GM12878 (cell line): ENCODE measurements at regions not wholly inside any gene's neighbourhood (a gene's known extent, or its start where the extent isn't known, plus 50 kb on each side); places are given as distances from the start of the nearest gene placed in this dataset.

Experiments used
- ATAC-seq: fragments of 200-7000 bp; cut with Tn5 transposase; 3 replicates; pipeline ENCODE4 v1.9.1; 2020; ENCODE audit warnings: mild to moderate bottlenecking, moderate library complexity
- BruUV-seq: library from RNA; stranded (reverse); fragments of 400-500 nt; replicated peaks from 2 replicates; lab custom pipeline; 2021; lab: Mats Ljungman, UMichigan
- CTCF ChIA-PET: fragments of 300-600 bp; sonication (Branson Sonifier 250); formaldehyde crosslinking; extraction: SDS; loops from one replicate; lab custom pipeline; 2021; ENCODE audit warnings: inconsistent platforms; lab: Yijun Ruan, JAX
- POLR2A ChIA-PET: fragments of 350-600 bp; formaldehyde crosslinking; extraction: SDS; loops from one replicate; lab custom pipeline; 2021; ENCODE audit warnings: inconsistent platforms; lab: Charles Lee
- RAD21 ChIA-PET: fragments of 300-600 bp; sonication (Branson Sonifier 250); formaldehyde crosslinking; loops from one replicate; lab custom pipeline; 2023; ENCODE audit warnings: antibody characterized with exemption; ENCODE audit not compliant: unreplicated experiment; lab: Charles Lee
- SMC1A ChIA-PET: fragments of 300-600 bp; sonication (Branson Sonifier 250); formaldehyde crosslinking; loops from one replicate; lab custom pipeline; 2023; ENCODE audit not compliant: unreplicated experiment, uncharacterized antibody; lab: Charles Lee
- DNase-seq: peaks from one replicate; pipeline ENCODE4 v3.0.0-alpha.2; 2011; ENCODE audit warnings: low read depth, low spot score
- FAIRE-seq: peaks from 3 replicates; lab custom pipeline; 2011; peaks lifted over from hg19 to GRCh38; lab: Jason Lieb, UNC
- H2AFZ ChIP-seq: 2 replicates; pipeline ENCODE4 v1.6.0; 2011; ENCODE audit warnings: low read depth, low read length, control low read depth; ENCODE audit not compliant: control insufficient read depth
- H3K27ac ChIP-seq: 2 replicates; pipeline ENCODE4 v1.5.1; 2011; ENCODE audit warnings: control low read depth; ENCODE audit not compliant: control insufficient read depth, insufficient read depth
- H3K27me3 ChIP-seq, 2 experiments: replicated peaks in 1 of 2; 2 replicates each; pipeline versions ENCODE4 v1.6.0 to v1.6.1; 2011; ENCODE audit warnings: low read length in 1 of 2; ENCODE audit not compliant: control insufficient read depth in 2 of 2, insufficient read depth in 2 of 2
- H3K36me3 ChIP-seq, 2 experiments: 2 replicates each; pipeline ENCODE4 v1.5.1; 2011; ENCODE audit warnings: low read length in 1 of 2; ENCODE audit not compliant: control insufficient read depth in 2 of 2, insufficient read depth in 2 of 2
- H3K4me1 ChIP-seq: 2 replicates; pipeline ENCODE4 v1.6.1; 2011; ENCODE audit warnings: mild to moderate bottlenecking, low read length, moderate library complexity, mixed read lengths; ENCODE audit not compliant: control insufficient read depth, insufficient read depth
- H3K4me2 ChIP-seq: 2 replicates; pipeline ENCODE4 v1.6.0; 2011; ENCODE audit warnings: control low read depth; ENCODE audit not compliant: control insufficient read depth, insufficient read depth
- H3K4me3 ChIP-seq: fragments of 200-600 bp; sonication (generic); 2 replicates; pipeline ENCODE4 v1.5.1; 2016
- H3K79me2 ChIP-seq: 2 replicates; pipeline ENCODE4 v1.6.0; 2011; ENCODE audit warnings: low read length; ENCODE audit not compliant: control insufficient read depth, insufficient read depth
- H3K9ac ChIP-seq: 2 replicates; pipeline ENCODE4 v1.8.0; 2011; ENCODE audit warnings: low read length, control low read depth, mixed read lengths; ENCODE audit not compliant: control insufficient read depth, insufficient read depth
- H3K9me3 ChIP-seq: replicated peaks from 3 replicates; pipeline ENCODE4 v1.5.1; 2011; ENCODE audit warnings: mild to moderate bottlenecking, low read length; ENCODE audit not compliant: control insufficient read depth, insufficient read depth
- H4K20me1 ChIP-seq: 2 replicates; pipeline ENCODE4 v1.6.0; 2011; ENCODE audit not compliant: control insufficient read depth, insufficient read depth
- BRCA1 ChIP-seq: IDR thresholded peaks from 2 replicates; pipeline ENCODE4 v1.6.1; 2011; ENCODE audit warnings: low read depth, low read length, improper control_type of control experiment
- CEBPB ChIP-seq, 2 experiments: fragments of 150-350 bp in 1 of 2; IDR thresholded peaks; 2 replicates each; pipeline ENCODE4 v1.6.1; 2012 to 2014; ENCODE audit warnings: low read depth in 2 of 2, low read length in 2 of 2, borderline replicate concordance in 1 of 2, inconsistent platforms in 1 of 2
- CHD1 ChIP-seq: IDR thresholded peaks from 2 replicates; pipeline ENCODE4 v1.6.1; 2012; ENCODE audit warnings: low read depth, low read length, improper control_type of control experiment
- CREM ChIP-seq: IDR thresholded peaks from 2 replicates; pipeline ENCODE4 v1.6.1; 2014; ENCODE audit warnings: antibody characterized with exemption, low read depth
- JUNB ChIP-seq: IDR thresholded peaks from 2 replicates; pipeline ENCODE4 v1.6.1; 2016; ENCODE audit warnings: antibody characterized with exemption, mild to moderate bottlenecking
- MEF2A ChIP-seq: IDR thresholded peaks from 2 replicates; pipeline ENCODE4 v1.6.1; 2011; ENCODE audit warnings: low read depth, mild to moderate bottlenecking, low read length, moderate library complexity; ENCODE audit not compliant: insufficient read depth
- TCF7 ChIP-seq: IDR thresholded peaks from 2 replicates; pipeline ENCODE4 v1.6.1; 2014; ENCODE audit warnings: antibody characterized with exemption, borderline replicate concordance
- WGBS: methylation state at CpG from one replicate; pipeline ENCODE4 v1.1.6; 2016; ENCODE audit warnings: low lambda C conversion rate; ENCODE audit not compliant: insufficient replicate concordance, insufficient coverage; ENCODE audit errors: missing lambda C conversion rate; 5-methylcytosine and 5-hydroxymethylcytosine counted together
- in situ Hi-C: fragments of 300-500 bp; cut with MboI; formaldehyde crosslinking; loops from 9 replicates; pipeline ENCODE4 v1.14.3; 2018; ENCODE audit warnings: mixed read lengths
- intact Hi-C: fragments of 100-400 bp; cut with micrococcal nuclease; formaldehyde crosslinking; loops from one replicate; pipeline ENCODE4 v1.14.2; 2022; ENCODE audit not compliant: unreplicated experiment
- TF ChIP-seq, protein P1 (sequence below): IDR thresholded peaks from 2 replicates; pipeline ENCODE4 v1.6.1; 2011; ENCODE audit warnings: mild to moderate bottlenecking, low read depth, low read length, moderate library complexity; ENCODE audit not compliant: insufficient replicate concordance
- TF ChIP-seq, protein P2 (sequence below): fragments of 450-650 bp; conservative IDR thresholded peaks from 2 replicates; pipeline ENCODE4 v1.6.1; 2017; ENCODE audit warnings: mild to moderate bottlenecking, moderate library complexity
- TF ChIP-seq, protein P3 (sequence below): fragments of 450-650 bp; IDR thresholded peaks from 2 replicates; pipeline ENCODE4 v1.6.1; 2017; ENCODE audit warnings: mild to moderate bottlenecking, moderate library complexity

DNA sequence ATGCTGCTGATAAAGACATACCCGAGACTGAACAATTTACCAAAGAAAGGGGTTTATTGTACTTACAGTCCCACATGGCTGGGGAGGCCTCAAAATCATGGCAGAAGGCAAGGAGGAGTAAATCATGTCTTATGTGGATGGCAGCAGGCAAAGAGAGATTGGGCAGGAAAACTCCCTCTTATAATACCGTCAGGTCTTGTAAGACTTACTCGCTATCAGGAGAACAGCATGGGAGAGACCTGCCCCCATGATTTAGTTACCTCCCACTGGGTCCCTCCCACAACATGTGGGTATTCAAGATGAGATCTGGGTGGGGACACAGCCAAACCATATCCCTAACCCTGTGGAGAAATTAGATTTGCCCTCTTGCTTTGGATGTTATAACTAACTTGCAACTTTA, 1068.0 kb upstream of the ZEB2 start:
- RAD21 ChIA-PET = no interaction called here
- BruUV-seq = no TSS peak
- SMC1A ChIA-PET = no interaction called here

More for the DNA sequence above, 1068.0 kb upstream of the ZEB2 start:
- no peak overlapping the region for H3K27ac ChIP-seq
- intact Hi-C loops = no loop called here
- FAIRE-seq = no peak
- ChIA-PET CTCF (no interaction called here), POLR2A (no interaction called here)
- H3K4me1 ChIP-seq = peaks cover 5% of the 10 kb centered on the region; the same call in 1 of the 2 replicates
- no peak overlapping the region for H3K4me2 ChIP-seq
- DNase-seq = no peak
- no peaks in the 10 kb centered on the region for H4K20me1 ChIP-seq
- H3K79me2 ChIP-seq = no peaks in the 10 kb centered on the region
- H3K27me3 ChIP-seq = no peaks in the 10 kb centered on the region
- WGBS = 86% methylated on average over 3 of the region's 3 CpGs
- TF ChIP-seq CEBPB (IDR thresholded peaks at IDR 0.05; ENCODE audit: borderline replicate concordance in 1 of 2, low read depth in 2 of 2, low read length in 2 of 2) (no peak), TCF7 (no peak), CHD1 (no peak), JUNB (no peak), BRCA1 (no peak), MEF2A (no peak), CREM (no peak)
- TF ChIP-seq, protein P1, sequence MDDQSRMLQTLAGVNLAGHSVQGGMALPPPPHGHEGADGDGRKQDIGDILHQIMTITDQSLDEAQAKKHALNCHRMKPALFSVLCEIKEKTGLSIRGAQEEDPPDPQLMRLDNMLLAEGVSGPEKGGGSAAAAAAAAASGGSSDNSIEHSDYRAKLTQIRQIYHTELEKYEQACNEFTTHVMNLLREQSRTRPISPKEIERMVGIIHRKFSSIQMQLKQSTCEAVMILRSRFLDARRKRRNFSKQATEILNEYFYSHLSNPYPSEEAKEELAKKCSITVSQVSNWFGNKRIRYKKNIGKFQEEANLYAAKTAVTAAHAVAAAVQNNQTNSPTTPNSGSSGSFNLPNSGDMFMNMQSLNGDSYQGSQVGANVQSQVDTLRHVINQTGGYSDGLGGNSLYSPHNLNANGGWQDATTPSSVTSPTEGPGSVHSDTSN = no peak
- TF ChIP-seq, protein P2, sequence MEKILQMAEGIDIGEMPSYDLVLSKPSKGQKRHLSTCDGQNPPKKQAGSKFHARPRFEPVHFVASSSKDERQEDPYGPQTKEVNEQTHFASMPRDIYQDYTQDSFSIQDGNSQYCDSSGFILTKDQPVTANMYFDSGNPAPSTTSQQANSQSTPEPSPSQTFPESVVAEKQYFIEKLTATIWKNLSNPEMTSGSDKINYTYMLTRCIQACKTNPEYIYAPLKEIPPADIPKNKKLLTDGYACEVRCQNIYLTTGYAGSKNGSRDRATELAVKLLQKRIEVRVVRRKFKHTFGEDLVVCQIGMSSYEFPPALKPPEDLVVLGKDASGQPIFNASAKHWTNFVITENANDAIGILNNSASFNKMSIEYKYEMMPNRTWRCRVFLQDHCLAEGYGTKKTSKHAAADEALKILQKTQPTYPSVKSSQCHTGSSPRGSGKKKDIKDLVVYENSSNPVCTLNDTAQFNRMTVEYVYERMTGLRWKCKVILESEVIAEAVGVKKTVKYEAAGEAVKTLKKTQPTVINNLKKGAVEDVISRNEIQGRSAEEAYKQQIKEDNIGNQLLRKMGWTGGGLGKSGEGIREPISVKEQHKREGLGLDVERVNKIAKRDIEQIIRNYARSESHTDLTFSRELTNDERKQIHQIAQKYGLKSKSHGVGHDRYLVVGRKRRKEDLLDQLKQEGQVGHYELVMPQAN = no peak
- TF ChIP-seq, protein P3, sequence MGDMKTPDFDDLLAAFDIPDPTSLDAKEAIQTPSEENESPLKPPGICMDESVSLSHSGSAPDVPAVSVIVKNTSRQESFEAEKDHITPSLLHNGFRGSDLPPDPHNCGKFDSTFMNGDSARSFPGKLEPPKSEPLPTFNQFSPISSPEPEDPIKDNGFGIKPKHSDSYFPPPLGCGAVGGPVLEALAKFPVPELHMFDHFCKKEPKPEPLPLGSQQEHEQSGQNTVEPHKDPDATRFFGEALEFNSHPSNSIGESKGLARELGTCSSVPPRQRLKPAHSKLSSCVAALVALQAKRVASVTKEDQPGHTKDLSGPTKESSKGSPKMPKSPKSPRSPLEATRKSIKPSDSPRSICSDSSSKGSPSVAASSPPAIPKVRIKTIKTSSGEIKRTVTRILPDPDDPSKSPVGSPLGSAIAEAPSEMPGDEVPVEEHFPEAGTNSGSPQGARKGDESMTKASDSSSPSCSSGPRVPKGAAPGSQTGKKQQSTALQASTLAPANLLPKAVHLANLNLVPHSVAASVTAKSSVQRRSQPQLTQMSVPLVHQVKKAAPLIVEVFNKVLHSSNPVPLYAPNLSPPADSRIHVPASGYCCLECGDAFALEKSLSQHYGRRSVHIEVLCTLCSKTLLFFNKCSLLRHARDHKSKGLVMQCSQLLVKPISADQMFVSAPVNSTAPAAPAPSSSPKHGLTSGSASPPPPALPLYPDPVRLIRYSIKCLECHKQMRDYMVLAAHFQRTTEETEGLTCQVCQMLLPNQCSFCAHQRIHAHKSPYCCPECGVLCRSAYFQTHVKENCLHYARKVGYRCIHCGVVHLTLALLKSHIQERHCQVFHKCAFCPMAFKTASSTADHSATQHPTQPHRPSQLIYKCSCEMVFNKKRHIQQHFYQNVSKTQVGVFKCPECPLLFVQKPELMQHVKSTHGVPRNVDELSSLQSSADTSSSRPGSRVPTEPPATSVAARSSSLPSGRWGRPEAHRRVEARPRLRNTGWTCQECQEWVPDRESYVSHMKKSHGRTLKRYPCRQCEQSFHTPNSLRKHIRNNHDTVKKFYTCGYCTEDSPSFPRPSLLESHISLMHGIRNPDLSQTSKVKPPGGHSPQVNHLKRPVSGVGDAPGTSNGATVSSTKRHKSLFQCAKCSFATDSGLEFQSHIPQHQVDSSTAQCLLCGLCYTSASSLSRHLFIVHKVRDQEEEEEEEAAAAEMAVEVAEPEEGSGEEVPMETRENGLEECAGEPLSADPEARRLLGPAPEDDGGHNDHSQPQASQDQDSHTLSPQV = no peak
- no peak overlapping the region for H3K9ac ChIP-seq
- no peak overlapping the region for H2AFZ ChIP-seq
- in situ Hi-C loops = no loop called here
- ATAC-seq = no peak
- H3K4me3 ChIP-seq = no peak overlapping the region
- no peaks in the 10 kb centered on the region for H3K36me3 ChIP-seq
- no peaks in the 10 kb centered on the region for H3K9me3 ChIP-seq
